ENCODE measurements at regions not wholly inside any gene's neighbourhood (a gene's known extent, or its start where the extent isn't known, plus 50 kb on each side); places are given as distances from the start of the nearest gene placed in this dataset.

DNA sequence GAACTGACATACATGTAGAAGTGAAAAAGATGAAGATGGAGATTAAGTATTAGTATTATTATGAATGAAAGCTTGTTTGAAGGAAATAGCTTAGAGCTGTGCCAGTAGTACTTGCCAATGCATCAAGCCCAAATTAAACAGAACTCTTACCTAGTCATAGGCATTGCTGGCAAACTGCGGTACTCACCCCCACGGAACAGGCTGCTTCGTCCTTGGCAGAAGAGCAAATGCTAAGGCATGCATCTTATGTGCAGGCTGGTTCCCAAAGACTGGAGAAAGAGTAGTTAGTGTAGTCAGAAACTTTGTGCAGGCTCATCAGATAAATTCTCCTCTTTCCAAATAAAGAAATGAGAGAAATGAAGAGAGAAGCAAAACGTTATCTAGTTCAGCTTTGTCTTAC is 134.8 kb downstream of the CCDC59 start:
- TF ChIP-seq POLR2A (IDR thresholded peaks at IDR 0.05) = no peak
- TF ChIP-seq, protein P1, sequence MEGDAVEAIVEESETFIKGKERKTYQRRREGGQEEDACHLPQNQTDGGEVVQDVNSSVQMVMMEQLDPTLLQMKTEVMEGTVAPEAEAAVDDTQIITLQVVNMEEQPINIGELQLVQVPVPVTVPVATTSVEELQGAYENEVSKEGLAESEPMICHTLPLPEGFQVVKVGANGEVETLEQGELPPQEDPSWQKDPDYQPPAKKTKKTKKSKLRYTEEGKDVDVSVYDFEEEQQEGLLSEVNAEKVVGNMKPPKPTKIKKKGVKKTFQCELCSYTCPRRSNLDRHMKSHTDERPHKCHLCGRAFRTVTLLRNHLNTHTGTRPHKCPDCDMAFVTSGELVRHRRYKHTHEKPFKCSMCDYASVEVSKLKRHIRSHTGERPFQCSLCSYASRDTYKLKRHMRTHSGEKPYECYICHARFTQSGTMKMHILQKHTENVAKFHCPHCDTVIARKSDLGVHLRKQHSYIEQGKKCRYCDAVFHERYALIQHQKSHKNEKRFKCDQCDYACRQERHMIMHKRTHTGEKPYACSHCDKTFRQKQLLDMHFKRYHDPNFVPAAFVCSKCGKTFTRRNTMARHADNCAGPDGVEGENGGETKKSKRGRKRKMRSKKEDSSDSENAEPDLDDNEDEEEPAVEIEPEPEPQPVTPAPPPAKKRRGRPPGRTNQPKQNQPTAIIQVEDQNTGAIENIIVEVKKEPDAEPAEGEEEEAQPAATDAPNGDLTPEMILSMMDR (IDR thresholded peaks at IDR 0.05) = no peak

Measured in adrenal gland (tissue), 5 donors.